DND-41 (cell line): ENCODE measurements at regions not wholly inside any gene's neighbourhood (a gene's known extent, or its start where the extent isn't known, plus 50 kb on each side); places are given as distances from the start of the nearest gene placed in this dataset.

Experiments used
- CTCF ChIP-seq: IDR thresholded peaks from 2 replicates; pipeline ENCODE4 v1.5.1; 2012; ENCODE audit warnings: borderline replicate concordance, low read length, moderate library complexity, mild to moderate bottlenecking; ENCODE audit not compliant: poor library complexity, severe bottlenecking; ENCODE audit errors: extremely low read depth
- EZH2 ChIP-seq: IDR thresholded peaks from 3 replicates; pipeline ENCODE4 v1.6.1; 2012; ENCODE audit warnings: borderline replicate concordance, low read depth, mild to moderate bottlenecking, moderate library complexity, low read length, inconsistent platforms; ENCODE audit not compliant: severe bottlenecking

GRCh38 chr11:69241844-69242243 is 52.1 kb upstream of the MYEOV start:
- TF ChIP-seq EZH2 (no peak), CTCF (no peak)
